ENCODE measurements at regions not wholly inside any gene's neighbourhood (a gene's known extent, or its start where the extent isn't known, plus 50 kb on each side); places are given as distances from the start of the nearest gene placed in this dataset.

GRCh38 chr18:40375837-40376236, 1579.2 kb upstream of the PIK3C3 start:
- ChIA-PET POLR2A (no interaction called here), CTCF (no interaction called here)
- no peak for TF ChIP-seq ELF4 (IDR thresholded peaks at IDR 0.05)
- TF ChIP-seq HDGF (IDR thresholded peaks at IDR 0.05; ENCODE audit: borderline replicate concordance): no peak
- TF ChIP-seq, protein P1, sequence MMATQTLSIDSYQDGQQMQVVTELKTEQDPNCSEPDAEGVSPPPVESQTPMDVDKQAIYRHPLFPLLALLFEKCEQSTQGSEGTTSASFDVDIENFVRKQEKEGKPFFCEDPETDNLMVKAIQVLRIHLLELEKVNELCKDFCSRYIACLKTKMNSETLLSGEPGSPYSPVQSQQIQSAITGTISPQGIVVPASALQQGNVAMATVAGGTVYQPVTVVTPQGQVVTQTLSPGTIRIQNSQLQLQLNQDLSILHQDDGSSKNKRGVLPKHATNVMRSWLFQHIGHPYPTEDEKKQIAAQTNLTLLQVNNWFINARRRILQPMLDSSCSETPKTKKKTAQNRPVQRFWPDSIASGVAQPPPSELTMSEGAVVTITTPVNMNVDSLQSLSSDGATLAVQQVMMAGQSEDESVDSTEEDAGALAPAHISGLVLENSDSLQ (IDR thresholded peaks at IDR 0.05): no peak
- TF ChIP-seq FOXA1 (IDR thresholded peaks at IDR 0.05): no peak
- no peak for TF ChIP-seq TARDBP (IDR thresholded peaks at IDR 0.05)
- no peak for DNase-seq (ENCODE audit: extremely low spot score)

DNA sequence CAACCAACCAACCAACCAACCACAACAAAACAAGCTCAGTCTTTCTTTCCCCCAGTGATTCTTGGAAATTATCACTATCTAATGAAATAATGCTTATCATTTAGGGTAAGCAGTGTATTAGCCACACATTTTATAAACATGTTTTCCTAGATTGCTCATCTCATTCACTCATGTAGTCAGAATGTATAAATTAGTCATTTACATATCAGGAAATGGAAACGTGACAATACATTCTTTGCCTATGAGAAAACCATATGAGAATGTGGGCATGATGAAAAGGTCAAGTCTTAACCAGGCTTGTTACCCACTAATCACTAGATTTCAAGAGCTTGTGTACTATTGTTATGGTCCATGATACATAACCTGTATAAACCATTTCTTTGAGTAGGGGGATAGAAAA, 1583.4 kb upstream of the PIK3C3 start:
- no peak for DNase-seq (ENCODE audit: extremely low spot score)
- TF ChIP-seq BHLHE40 (IDR thresholded peaks at IDR 0.05; ENCODE audit: borderline replicate concordance) (no peak), LEF1 (IDR thresholded peaks at IDR 0.05; ENCODE audit: borderline replicate concordance) (no peak), FOXM1 (IDR thresholded peaks at IDR 0.05; ENCODE audit: borderline replicate concordance) (no peak), FOXA1 (IDR thresholded peaks at IDR 0.05) (no peak), HDGF (IDR thresholded peaks at IDR 0.05; ENCODE audit: borderline replicate concordance) (no peak), L3MBTL2 (conservative IDR thresholded peaks at IDR 0.05) (no peak), SP1 (IDR thresholded peaks at IDR 0.05) (no peak)
- TF ChIP-seq, protein P1 (IDR thresholded peaks at IDR 0.05): no peak
- CTCF ChIA-PET: interaction anchor here (0.8 kb wide), 1 partner anchor 18 kb away, joined by 4 read pairs; no protein-coding TSS in a partner anchor
- POLR2A ChIA-PET: interaction anchor here (0.6 kb wide), 1 partner anchor 615 kb away, joined by 5 read pairs; no protein-coding TSS in a partner anchor

GRCh38 chr18:40367576-40367975, 1587.5 kb upstream of the PIK3C3 start:
- POLR2A ChIA-PET: no interaction called here
- DNase-seq (ENCODE audit: extremely low spot score): no peak
- TF ChIP-seq SP1 (IDR thresholded peaks at IDR 0.05) (no peak), LEF1 (IDR thresholded peaks at IDR 0.05; ENCODE audit: borderline replicate concordance) (no peak), HDGF (IDR thresholded peaks at IDR 0.05; ENCODE audit: borderline replicate concordance) (no peak), ARNT (IDR thresholded peaks at IDR 0.05) (no peak), CTBP1 (IDR thresholded peaks at IDR 0.05; ENCODE audit: borderline replicate concordance) (no peak), FOXM1 (IDR thresholded peaks at IDR 0.05; ENCODE audit: borderline replicate concordance) (no peak), L3MBTL2 (conservative IDR thresholded peaks at IDR 0.05) (no peak), SUZ12 (IDR thresholded peaks at IDR 0.05) (no peak)
- CTCF ChIA-PET: interaction anchor here (0.6 kb wide), 1 partner anchor 1131 kb away, joined by 3 read pairs; no protein-coding TSS in a partner anchor

DNA sequence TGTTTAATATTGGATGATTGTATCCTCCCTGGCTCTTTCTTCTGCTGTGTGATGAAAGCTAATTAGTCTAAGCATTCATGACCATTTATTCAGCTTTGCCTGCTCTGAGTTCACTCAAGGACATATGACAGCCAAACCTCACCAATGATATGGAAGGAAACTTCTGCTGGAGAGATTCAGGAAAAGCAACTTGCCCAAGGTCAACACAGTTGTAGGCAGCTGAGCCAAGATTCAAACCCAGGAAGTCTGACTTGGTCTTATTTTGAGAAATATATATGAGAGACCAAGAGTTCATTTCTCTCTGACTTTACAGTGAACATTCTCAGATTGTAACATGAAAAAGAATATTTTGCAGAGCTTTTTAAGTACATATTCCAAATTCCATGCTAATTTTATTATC, 1588.5 kb upstream of the PIK3C3 start:
- POLR2A ChIA-PET: no interaction called here
- CTCF ChIA-PET: no interaction called here
- no peak for DNase-seq (ENCODE audit: extremely low spot score)
- TF ChIP-seq FOXA1 (IDR thresholded peaks at IDR 0.05): no peak
- no peak for TF ChIP-seq NFRKB (IDR thresholded peaks at IDR 0.05)
- no peak for TF ChIP-seq FOXK2 (IDR thresholded peaks at IDR 0.05)
- TF ChIP-seq ELF4 (IDR thresholded peaks at IDR 0.05): no peak
- no peak for TF ChIP-seq SP1 (IDR thresholded peaks at IDR 0.05)
- no peak for TF ChIP-seq FOXM1 (IDR thresholded peaks at IDR 0.05; ENCODE audit: borderline replicate concordance)
- no peak for TF ChIP-seq LEF1 (IDR thresholded peaks at IDR 0.05; ENCODE audit: borderline replicate concordance)
- TF ChIP-seq TARDBP (IDR thresholded peaks at IDR 0.05): no peak
- TF ChIP-seq HDGF (IDR thresholded peaks at IDR 0.05; ENCODE audit: borderline replicate concordance): no peak
- TF ChIP-seq, protein P1 (IDR thresholded peaks at IDR 0.05): no peak
- no peak for TF ChIP-seq SUZ12 (IDR thresholded peaks at IDR 0.05)
- TF ChIP-seq ZNF384 (IDR thresholded peaks at IDR 0.05): no peak
- no peak for TF ChIP-seq ARNT (IDR thresholded peaks at IDR 0.05)
- TF ChIP-seq BHLHE40 (IDR thresholded peaks at IDR 0.05; ENCODE audit: borderline replicate concordance): no peak
- no peak for TF ChIP-seq L3MBTL2 (conservative IDR thresholded peaks at IDR 0.05)
- TF ChIP-seq CTBP1 (IDR thresholded peaks at IDR 0.05; ENCODE audit: borderline replicate concordance): no peak

GRCh38 chr18:40365526-40365925, 1589.5 kb upstream of the PIK3C3 start:
- no peak for DNase-seq (ENCODE audit: extremely low spot score)
- ChIA-PET POLR2A (no interaction called here), CTCF (interaction anchor here (0.7 kb wide), 1 partner anchor 182 kb away, joined by 3 read pairs; no protein-coding TSS in a partner anchor)
- TF ChIP-seq TARDBP (IDR thresholded peaks at IDR 0.05) (no peak), FOXK2 (IDR thresholded peaks at IDR 0.05) (no peak), NFRKB (IDR thresholded peaks at IDR 0.05) (no peak), FOXM1 (IDR thresholded peaks at IDR 0.05; ENCODE audit: borderline replicate concordance) (no peak), L3MBTL2 (conservative IDR thresholded peaks at IDR 0.05) (no peak), LEF1 (IDR thresholded peaks at IDR 0.05; ENCODE audit: borderline replicate concordance) (no peak)
- TF ChIP-seq, protein P1 (IDR thresholded peaks at IDR 0.05): no peak

GRCh38 chr18:40360558-40360957, 1594.5 kb upstream of the PIK3C3 start:
- POLR2A ChIA-PET: no interaction called here
- TF ChIP-seq ELF4 (IDR thresholded peaks at IDR 0.05): no peak
- no peak for TF ChIP-seq FOXA1 (IDR thresholded peaks at IDR 0.05)
- no peak for TF ChIP-seq SP1 (IDR thresholded peaks at IDR 0.05)
- no peak for TF ChIP-seq FOXM1 (IDR thresholded peaks at IDR 0.05; ENCODE audit: borderline replicate concordance)
- TF ChIP-seq, protein P1 (IDR thresholded peaks at IDR 0.05): no peak
- no peak for TF ChIP-seq HDGF (IDR thresholded peaks at IDR 0.05; ENCODE audit: borderline replicate concordance)
- TF ChIP-seq LEF1 (IDR thresholded peaks at IDR 0.05; ENCODE audit: borderline replicate concordance): no peak
- no peak for TF ChIP-seq FOXK2 (IDR thresholded peaks at IDR 0.05)
- TF ChIP-seq ZNF384 (IDR thresholded peaks at IDR 0.05): no peak
- TF ChIP-seq CTBP1 (IDR thresholded peaks at IDR 0.05; ENCODE audit: borderline replicate concordance): no peak
- TF ChIP-seq L3MBTL2 (conservative IDR thresholded peaks at IDR 0.05): no peak
- TF ChIP-seq ARNT (IDR thresholded peaks at IDR 0.05): no peak
- no peak for TF ChIP-seq SUZ12 (IDR thresholded peaks at IDR 0.05)
- TF ChIP-seq BHLHE40 (IDR thresholded peaks at IDR 0.05; ENCODE audit: borderline replicate concordance): no peak
- no peak for TF ChIP-seq TARDBP (IDR thresholded peaks at IDR 0.05)
- TF ChIP-seq NFRKB (IDR thresholded peaks at IDR 0.05): no peak
- CTCF ChIA-PET: no interaction called here
- no peak for DNase-seq (ENCODE audit: extremely low spot score)

All from HEK293T (cell line).